SKM-1 treated with dmso at 0.1 percent for 144 hours (cell line): ENCODE measurements at regions not wholly inside any gene's neighbourhood (a gene's known extent, or its start where the extent isn't known, plus 50 kb on each side); places are given as distances from the start of the nearest gene placed in this dataset.
A peak's percentile ranks its signal among the peaks of the same experiment; 100 is the strongest.

Source experiments
- DNase-seq: peaks from one replicate; lab custom pipeline; 2025; ENCODE audit not compliant: unreplicated experiment; lab: John Stamatoyannopoulos, UW

DNA sequence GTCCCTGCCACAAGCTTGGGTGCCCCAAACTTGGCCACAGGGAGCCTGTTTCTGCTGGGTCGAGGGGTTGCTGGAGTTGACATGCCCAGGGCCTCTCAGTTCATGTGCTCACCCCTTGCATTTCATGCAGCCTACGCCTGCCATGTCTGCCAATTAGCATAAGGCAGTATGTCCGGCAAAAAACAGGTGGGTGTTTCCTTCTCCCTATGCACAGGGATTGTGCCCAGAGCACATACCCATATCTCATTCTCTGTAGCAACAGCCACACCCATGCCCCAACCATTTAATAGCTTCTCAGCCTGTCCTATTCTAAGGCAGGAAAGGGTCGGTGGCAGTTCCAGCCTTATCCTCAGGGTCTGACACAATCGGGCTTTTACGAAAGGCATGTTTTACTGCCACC is 340.4 kb upstream of the ASIC2 start:
- no peak for DNase-seq

DNA sequence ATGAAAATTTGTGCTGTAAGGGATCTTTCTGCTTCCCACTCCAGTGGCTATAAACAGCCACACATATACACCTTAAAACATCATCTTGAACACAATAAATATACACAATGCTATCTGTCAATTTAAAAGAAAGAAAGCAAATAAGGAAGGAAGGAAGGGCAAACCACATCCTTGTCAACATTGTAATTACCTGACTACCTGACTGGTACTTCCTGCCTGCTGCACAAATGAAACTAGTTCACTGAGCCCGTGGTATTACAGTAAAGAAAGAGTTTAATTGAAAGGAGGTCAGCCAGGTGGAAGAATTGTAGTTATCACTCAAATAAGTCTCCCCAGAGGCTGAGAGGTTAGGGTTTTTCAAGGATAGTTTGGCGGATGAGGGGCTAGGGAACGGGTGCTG is 344.4 kb upstream of the ASIC2 start:
- no peak for DNase-seq

DNA sequence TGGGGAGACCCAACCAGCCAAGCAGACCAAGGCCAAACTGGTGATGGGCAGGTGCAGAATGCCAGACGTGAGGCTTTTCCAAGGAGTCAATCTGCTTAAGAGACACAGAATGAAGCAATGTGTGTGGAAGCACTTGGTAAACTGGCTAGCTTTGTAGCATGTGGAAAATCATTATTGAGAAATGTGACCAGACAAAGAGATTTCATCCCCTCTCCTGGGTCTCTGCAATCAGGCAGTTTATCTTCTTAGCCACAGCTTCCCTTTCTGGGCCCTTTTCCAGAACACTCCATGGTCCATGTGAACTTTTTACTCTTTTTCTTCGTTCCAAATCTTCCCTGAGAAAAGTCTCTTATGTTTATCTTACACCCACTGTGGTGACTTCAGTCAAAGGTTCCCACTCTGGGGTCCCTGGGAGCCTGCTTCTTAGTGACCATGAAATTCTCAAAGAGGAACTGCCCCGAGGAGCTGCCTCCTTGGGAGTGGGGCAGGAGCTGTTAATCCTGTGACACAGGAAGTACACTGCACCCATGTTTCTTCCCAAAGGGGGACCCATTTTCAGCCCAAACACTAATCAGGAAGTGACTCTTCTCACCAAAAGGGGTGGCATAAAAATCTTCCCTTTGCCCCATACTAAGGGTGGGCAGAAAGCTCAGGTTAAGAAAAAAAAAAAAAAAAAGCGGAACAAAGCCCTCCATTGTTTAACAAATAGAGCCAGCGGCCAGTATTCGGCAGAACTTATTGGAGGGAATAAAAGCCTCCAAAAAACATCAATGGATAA is 346.2 kb upstream of the ASIC2 start:
- DNase-seq, result no peak

DNA sequence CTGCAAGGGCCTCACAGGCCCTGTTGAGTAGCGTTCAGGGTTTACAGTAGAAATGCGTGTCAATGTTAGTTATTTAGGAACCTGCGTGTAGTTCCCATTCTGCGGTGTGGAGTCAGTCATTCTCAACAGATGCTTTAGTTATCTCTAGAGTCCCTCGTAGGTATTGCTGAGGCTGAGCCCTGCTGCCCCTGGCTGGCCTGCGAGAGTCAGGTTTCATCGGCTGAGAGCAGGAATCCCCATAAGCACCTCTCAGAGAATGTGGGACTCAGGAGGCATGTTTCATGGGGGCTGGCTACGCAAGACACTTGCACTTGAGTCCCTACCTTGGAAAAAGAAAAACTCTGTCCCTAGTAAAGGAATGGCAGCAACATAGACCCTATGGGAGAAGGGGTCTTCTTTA is 347.5 kb upstream of the ASIC2 start:
- no peak for DNase-seq

DNA sequence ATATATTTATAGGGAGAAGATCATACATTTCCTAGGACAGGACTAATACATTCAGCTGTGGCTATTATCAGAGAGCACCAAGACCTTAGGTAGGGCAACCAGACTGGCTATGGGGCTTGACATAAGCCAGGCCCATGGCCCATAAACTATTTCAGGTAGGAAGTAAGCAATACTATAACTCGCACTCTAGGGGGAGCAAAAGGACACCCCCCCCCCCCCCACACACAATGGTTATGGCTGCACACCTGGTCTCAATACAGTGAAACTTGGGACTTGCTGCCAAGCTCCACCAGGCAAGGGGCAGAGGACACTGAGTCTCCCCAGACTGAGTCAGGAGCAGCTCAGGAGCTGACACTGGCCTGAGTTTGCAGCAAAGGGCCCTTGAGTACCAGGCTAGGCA is 348.9 kb upstream of the ASIC2 start:
- no peak for DNase-seq

DNA sequence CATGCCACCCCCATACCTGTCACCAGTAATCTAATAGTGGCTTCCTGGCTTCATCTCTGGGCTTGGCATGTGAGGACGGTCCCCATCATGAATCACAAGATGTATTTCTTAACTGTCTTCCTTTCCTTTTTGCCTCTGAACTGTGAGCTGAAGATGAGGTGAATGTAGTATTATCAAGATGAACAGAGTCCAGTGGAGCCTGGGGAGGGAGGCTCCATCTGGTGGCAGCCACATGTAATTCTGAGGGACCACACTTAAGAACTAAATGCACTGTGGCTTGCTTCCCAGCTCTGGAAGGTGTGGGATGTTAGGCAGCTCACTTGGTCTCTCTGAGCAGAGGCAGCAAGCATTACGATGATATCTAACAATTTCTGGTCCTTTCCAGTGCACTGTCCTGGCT is 354.9 kb upstream of the ASIC2 start:
- no peak for DNase-seq

DNA sequence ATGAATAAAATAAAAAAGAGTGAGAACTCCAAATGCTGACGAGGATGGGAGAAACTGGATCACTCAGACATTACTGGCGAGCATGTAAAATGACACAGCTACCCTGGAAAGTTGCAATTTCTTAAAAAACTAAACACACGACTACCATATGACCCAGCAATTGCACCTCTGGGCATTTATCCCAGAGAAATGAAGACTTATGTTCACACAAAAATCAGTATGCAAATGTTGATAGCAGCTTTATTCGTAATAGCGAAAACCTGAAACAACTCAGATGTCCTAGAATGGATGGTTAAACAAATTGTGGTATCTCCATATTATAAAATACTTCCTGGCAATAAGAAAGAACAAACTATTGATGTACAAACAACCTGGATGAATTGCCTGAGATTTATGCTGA is 357.2 kb upstream of the ASIC2 start:
- DNase-seq, result no peak

DNA sequence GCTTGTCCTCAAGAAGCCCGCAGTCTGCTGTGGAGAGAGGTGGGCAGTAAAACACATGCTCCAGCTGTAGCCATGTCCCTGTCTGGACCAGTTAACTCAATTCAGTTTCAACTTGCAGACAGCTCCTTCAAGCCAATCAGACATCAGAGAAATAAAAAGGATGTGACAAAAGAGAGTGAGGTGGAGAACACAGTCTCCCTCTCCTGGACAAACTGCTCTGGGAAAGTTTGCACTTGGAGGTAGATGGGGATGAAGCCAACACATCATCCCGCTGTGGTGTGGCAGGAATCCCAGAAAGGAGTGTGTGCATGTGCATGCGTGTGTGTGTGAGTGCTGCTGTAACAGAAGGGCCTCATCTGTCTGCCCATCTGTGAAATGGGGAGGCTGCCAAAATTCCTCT is 358.6 kb upstream of the ASIC2 start:
- DNase-seq, result no peak

DNA sequence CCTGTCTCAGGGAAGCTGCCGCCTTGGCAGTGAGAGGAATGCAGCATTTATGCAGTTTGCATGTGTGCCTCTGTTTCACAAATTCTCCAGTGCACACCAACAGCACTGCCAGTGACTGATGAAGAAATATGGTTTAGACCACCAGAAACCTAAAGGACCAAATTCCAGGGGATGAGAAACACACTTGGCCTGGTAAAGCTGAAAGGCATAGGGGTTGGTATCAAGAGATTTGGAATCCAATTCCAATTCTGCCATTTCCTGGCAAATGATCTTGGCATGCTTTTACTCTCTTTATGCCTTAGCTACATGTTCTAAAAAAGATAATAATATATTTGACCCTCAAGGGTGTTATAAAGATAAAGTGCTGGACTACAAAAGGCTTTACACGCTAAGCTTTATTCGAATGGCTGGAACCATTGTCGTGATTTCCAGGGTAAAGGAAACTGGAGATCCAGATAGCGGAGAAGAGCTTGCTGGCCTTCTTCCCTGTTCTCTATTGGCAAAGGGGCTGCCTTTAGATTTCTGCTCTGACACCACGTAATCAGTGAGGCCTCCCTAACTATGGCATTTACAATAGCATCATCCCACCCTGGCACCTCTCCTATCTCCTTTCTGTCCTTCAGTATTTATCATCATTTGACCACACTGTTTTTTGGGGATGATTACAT is 359.8 kb upstream of the ASIC2 start:
- no peak for DNase-seq

DNA sequence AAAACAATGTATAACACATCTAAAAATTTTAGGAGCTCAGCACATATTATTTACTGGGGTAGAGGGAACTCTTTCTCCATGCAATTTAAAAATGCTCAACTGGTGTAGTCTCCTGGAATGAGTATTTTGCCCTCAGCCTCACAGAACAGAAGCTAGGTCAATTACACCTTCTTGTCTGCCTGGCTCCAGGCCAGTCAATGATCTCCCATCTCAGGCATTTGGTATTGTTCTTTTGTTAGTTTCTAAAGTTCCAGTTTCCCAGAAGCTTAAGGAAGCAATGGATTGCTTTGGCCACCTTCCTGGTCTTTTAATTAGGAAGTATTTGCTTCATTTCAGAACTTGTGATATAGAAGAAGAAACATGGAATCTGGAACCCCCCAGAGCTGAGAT is 360.3 kb upstream of the ASIC2 start:
- DNase-seq, result no peak

DNA sequence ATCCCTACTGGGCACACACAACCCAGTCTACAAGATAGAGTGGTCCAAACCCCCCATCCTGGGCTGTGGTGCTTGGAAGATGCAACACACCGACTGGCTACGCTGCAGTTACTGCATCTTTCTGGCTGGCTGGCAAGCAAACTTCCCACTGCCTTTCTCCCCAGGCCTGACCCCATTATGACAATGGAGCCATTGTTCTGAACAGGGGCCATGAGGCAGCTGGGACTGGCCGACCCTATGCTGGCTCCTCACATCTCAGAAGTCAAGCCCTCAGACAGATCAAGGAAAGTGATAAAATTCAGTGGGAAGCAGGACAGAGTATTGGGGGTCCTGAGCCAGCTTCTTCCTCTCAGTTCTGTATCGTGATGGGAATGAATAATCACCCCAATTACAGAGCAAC is 364.1 kb upstream of the ASIC2 start:
- no peak for DNase-seq

DNA sequence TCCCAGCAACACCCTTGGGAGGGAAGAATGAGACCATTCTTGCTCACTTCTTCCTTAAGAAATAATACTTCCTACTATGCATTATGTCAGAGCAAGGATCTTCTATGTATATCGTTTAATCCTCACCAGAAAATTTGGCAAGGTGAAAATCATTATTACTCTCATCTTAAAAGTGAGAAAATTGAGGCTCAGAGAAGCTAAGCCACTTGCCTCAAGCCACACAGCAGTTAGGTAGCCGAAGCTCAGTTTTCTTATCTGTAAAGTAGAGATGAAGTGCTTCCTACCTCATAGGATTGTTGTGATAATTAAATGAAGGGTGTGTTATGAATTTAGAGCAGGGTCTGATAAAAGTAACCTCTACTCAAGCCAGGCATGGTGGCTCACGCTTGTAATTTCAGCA is 368.9 kb upstream of the ASIC2 start:
- DNase-seq, result no peak

DNA sequence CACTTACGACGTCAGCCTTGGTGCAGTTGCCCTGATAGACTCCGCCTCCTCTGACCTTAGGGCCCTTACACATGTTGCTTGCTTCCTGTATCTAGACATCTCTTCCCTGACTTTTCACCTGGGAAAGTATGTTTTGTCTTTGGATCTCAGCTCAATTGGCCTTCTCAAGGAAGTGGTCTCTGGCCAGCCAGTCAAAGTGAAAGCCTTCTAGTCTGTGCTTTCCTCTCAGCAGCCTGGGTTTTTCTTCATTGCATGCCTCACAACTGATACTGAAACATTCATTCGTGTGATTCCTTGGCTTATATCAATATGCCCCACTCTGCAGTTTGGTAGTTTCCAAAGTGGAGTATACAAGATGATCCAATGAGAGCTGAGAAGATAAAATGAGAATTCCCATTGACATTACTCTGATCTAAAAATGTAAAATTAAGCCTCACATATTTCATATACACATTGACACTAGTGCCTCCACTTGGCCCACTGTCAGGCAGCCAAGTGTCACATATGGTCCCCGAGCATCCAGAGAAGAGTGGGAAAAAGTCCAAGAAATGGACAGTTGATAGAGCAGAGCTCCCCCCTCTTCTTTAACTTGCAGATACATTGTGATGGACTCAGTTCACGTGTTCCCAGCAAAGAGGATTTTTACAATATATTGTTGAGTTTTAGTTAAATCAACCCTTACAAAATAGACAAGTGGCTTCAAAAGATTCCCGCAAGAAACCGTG is 371.2 kb upstream of the ASIC2 start:
- no peak for DNase-seq

DNA sequence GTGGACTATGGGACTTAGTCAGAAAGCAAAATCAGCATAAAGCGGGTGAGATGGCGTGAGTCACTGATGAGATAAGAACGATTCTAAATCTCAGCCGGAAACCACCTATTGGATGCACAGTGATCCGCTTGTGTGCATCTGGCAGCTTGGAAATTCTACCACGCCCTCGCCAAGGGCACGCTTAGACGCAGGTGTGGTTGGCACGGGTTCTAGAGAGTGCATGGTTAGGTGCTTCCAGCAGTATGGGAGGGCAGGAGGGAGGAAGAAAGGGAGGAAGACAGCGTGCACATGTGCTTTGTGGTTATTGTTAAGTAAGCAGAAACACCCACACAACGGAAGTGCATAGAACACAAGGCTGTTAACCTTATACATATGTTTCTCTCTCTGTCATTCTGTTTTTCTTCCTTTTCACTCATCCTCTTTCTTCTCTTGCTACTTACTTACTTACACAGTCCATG is 374.0 kb upstream of the ASIC2 start:
- no peak for DNase-seq

DNA sequence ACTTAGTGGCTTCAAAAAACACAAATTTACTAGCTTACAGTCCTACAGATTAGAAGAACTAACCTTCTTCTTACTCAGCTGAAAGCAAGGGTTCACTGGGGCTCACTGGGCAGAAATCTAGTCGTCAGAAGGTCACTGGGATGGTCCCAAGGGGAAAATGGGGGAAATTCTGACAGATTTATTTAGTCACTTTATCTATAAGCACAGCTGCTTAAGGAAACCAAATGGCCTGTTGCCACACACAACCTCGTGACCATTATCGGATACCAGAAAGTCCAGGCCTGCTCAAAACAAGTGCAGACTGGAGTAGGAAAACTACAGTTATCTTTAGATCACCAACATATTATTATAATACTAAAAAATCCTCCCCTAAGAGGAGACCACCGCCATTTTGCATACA is 374.6 kb upstream of the ASIC2 start:
- no peak for DNase-seq

DNA sequence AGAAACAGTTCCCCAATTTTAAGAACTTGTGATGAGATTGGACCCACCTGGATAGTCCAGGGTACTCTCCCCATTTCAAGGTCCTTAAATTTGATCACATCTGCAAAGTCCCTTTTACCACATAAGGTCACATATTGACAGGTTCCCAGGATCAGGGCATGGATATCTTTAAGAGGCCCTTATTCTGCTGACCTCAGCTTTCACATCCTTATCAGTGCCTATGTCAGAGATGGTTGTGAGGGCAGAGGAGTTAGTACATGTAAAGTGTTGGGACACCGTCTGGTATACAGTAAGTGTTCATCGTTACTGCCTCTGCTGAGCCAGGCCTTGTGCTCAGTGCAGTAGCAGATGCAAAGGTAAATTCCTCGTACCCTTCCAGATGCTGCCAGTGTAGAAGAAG is 375.4 kb upstream of the ASIC2 start:
- DNase-seq, result no peak

DNA sequence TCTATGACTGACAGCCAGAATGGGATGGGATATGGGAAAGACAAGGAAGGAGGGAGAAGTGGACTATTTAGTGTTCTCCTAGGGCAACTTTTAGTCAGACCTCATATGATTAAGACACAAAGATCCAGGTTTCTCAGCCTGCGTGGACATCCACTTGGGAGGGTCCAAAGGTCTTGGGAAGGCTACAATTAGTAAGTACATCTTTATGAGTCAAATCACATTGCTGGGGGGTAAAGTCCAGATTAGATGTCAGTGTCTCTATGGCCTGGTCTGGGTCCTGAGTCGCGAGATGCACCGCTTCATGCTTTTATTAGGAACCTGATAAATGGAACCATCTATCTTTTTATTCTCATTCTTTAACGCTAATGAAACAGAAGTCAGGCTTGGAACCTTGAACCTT is 378.4 kb upstream of the ASIC2 start:
- DNase-seq, result no peak

DNA sequence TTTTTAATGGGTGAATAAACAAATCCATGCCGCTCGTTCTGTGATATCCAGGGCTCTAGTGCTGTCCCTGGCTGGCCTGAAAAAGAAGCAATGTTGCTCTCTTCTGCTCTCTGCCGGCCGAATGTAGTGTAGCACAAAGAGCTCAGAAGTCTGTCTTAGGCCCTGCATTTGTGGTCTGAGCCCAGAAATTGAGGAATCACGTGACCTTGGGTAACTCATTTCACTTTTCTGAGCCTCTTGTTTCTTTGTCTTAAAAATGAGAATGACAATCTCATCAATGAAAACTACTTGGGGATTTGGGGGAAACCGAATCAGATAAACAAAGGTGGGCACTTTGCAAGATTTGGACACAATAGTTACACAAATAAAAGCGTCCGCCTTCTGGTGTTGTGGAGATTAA is 381.6 kb upstream of the ASIC2 start:
- peak; percentile 16 for DNase-seq

DNA sequence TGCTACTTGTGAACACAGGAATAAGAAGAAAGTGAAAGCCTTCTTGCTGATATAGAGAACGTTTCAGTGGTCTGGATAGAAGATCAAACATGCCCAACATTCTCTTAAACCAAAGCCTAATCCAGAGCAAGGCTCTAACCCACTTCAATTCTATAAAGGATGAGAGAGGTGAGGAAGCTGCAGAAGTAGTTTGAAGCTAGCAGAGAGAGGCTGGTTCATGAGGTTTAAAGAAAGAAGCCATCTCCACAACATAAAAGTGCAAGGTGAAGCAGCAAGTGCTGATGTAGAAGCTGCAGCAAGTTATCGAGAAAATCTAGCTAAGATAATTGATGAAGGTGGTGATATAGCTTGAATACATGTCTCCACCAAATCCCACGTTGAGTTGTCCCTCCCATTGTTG is 383.3 kb upstream of the ASIC2 start:
- DNase-seq, result no peak

DNA sequence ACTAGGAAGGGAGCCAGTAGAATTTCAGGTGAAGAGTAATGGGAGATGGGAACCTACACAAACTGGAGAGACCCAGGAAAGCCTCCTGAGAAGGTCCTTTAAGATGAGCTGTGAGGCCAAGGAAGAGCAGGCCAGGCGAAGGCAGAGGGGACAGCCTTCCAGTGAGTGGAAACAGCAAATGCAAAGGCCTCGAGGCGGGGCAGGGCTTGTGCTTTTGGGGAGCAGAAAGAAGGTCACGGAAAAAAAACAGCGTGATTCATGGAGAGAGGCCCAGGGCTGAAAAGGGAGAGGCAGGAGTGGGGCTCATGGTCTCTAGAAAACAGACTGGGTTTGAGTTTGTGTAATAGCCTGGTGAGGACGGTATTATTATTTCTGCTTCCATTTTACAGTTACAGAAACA is 386.5 kb upstream of the ASIC2 start:
- DNase-seq, result no peak

DNA sequence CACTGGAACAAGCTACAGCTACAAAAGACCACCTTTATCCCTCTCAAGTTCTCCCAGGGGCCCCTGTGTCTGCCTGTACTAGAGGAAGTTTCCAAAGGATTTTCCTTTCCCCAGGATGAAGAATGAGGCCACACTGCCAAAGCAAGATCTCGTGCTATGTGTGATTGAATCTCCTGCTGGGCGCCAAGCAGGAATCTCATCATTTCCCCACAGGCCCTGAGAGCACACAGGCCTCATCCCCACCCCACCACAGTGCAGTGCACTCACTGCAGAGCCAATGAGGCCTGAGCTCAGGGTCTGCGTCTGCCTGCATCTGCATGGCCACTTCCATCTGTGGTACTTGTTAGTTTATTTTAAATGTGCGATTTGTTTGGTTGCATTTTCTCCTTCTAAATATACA is 387.4 kb upstream of the ASIC2 start:
- DNase-seq, result no peak

DNA sequence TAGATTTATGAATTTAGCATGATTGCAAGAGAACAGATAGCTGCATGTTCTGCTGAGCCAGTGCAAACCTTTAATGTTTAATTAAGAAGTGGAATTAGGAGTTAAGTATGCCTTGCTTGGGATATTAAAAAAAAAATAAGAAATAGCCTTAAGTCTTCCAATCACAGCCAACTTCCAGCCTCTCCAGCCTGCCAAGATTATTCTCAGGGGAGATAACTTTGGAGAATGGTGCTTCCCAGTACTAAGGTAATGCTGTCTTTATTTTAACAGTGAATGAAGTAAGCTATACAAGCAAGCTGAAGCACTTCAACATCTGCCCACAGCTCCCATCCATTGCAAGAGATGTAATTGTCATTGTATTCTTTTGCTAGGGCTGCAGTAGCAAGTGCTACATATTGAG is 389.5 kb upstream of the ASIC2 start:
- DNase-seq, result no peak
